GM12891 (cell line): ENCODE measurements at regions not wholly inside any gene's neighbourhood (a gene's known extent, or its start where the extent isn't known, plus 50 kb on each side); places are given as distances from the start of the nearest gene placed in this dataset.

Source experiments
- POLR2A ChIP-seq: IDR thresholded peaks from 2 replicates; pipeline ENCODE4 v1.6.1; 2011; ENCODE audit warnings: low read depth, low read length, control low read depth
- TAF1 ChIP-seq: IDR thresholded peaks from 2 replicates; pipeline ENCODE4 v1.6.1; 2011; ENCODE audit warnings: low read depth, low read length, control low read depth

GRCh38 chr7:17054206-17054605 lies 172.4 kb upstream of the AGR3 start:
- no peak for TF ChIP-seq TAF1
- no peak for TF ChIP-seq POLR2A
